ENCODE measurements at regions not wholly inside any gene's neighbourhood (a gene's known extent, or its start where the extent isn't known, plus 50 kb on each side); places are given as distances from the start of the nearest gene placed in this dataset.
"Not testable (repeated sequence)": the region's sequence is repeated elsewhere in the genome, so short reads cannot be mapped to it uniquely, and the experiment has no call there.

DNA sequence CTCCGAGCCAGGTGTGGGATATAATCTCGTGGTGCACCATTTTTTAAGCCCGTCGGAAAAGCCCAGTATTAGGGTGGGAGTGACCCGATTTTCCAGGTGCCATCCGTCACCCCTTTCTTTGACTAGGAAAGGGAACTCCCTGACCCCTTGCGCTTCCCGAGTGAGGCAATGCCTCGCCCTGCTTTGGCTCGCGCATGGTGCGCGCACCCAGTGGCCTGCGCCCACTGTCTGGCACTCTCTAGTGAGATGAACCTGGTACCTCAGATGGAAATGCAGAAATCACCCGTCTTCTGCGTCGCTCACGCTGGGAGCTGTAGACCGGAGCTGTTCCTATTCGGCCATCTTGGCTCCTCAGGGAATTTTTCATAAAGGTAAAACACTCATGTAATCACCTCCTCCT is 63.9 kb downstream of the RWDD3 start:
- DNase-seq = not testable (repeated sequence)

DNA sequence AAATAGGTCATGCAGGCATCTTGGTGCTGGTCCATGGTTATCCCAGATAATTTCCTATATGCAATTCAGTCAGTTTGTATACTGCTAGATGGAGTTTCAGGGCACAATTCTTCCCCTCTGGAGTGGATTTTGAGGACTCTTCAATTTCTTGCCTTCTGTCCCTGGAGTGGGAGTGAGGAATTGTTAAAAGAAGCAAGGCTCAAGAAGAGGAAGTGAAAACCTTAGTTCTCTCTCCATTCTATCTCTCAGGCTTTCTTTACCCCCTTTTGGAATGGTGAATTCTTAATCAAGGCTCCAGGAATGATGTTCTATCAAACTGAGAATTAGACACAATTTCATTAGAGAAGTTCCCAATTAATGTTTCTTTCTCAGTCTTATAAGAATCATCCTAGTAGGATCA is 67.1 kb downstream of the RWDD3 start:
- no peak for DNase-seq

DNA sequence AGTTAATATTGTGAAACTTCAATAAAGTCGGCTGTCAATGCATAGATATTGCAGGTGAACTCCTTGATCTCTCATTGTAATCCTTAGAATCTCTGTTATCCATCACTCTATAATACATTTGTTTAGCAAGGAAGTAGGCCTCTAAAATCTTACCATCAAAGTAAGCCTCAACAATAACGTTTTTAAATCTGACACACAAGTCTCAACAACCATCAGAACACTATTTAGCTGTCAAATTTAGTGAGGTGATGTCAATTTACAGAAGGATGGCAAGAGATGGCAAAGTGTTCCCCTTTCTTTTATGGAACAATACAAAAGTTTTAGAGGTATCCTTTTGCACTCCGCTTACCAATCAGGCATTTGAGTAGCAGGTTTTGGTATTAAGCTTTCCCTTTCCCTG is 67.6 kb downstream of the RWDD3 start:
- DNase-seq = no peak

DNA sequence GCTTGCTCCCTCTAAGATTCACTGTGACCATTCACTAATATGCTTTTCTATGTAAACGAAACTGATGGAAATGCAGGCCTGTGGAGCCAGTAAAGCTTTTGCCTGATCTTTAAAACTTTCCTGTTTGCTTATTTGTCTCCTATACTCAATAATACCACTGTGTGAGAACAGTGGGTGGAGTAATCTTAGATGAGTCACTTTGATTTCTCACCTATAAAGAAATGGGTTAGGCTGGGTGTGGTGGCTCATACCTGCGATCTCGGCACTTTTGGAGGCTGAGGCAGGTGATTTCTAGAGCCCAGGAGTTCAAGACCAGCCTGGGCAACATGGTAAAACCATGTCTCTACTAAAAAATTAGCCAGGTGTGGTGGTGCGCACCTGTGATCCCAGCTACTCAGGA is 70.8 kb downstream of the RWDD3 start:
- DNase-seq = no peak

- DNase-seq = no peak
Observed at GRCh38 chr1:95308276-95309030, 74.4 kb downstream of the RWDD3 start.

DNA sequence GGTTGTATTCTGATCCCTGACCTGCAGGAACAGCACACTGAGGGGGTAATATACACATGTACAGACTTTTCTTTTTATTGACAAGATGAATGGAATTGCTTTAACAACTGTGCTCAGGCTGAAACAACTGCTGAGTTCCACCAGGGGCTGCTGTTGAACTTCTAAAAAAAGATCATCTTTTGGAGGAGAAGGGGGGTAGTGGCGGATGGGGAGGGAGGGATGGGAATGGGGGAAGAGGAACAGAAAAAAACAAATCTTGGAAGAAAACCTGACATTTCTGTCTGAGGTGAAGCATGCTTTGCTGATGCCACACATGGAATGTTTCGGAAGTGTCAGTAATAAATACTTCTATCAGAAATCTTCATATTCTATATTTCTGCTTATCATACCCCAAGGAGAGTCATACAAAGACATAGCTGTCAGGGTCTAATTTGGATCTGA is 75.0 kb downstream of the RWDD3 start:
- DNase-seq = no peak

DNA sequence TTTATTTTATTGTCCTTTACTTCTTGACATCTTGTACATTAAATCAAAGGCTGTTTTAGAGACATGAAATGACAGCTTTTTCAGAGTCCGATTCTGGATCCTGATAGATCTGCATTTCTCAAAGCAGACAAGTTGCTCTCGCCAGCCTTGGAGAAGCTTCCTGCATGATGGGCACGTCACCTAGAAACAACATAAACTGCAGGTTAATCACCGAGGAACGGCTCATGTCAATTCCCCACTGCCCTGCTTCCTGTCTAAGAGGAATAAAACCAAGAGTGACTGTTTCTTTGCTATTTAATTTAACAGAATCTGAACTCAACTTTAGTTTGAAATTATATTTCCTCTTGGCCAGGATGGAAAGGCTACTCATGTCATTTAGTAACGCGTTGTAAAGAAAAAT is 77.0 kb downstream of the RWDD3 start:
- no peak for DNase-seq

- no peak for DNase-seq
Observed at GRCh38 chr1:95311762-95312161, 77.8 kb downstream of the RWDD3 start.

GRCh38 chr1:95312181-95312580 is 78.2 kb downstream of the RWDD3 start:
- no peak for DNase-seq

- no peak for DNase-seq
Observed at GRCh38 chr1:95313527-95313926, 79.5 kb downstream of the RWDD3 start.

- no peak for DNase-seq
Observed at GRCh38 chr1:95321531-95321930, 87.5 kb downstream of the RWDD3 start.

DNA sequence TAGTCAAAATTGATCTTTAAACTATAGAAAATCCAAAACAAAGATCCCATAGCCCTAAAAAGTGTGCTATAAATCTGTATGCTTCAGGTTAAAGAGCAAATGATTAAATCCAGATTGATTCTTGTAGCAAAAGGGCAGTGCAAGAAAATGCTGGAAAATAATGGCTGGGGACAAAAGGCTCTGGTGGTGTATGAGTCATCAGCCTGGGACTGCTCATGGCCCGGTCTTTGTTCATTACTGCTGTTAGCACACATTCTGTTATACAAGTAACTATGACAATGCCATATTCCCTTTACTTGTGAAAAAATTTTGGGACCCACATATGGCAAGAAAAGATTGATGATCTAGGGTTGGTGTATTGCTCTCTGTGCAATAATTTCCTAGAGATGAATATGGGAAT is 89.1 kb downstream of the RWDD3 start:
- no peak for DNase-seq

DNA sequence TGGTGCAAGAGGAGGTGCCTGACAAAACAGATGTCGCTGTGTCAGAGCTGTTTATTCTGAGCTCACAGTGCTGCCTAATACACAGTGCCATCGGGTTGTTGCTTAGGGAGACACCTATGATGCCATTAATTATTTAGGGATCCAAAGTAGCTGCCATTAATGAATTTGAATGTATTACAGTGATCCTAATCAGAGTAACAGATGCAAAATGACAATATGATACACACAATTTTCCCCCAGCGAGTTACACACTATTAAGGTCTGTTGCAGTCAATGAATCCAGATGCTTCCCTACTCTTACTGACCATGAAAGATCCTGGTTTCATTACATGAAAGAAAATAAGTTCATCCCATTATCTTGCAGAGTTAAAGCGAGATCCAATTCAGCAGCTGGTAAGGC is 91.3 kb downstream of the RWDD3 start:
- DNase-seq = no peak

DNA sequence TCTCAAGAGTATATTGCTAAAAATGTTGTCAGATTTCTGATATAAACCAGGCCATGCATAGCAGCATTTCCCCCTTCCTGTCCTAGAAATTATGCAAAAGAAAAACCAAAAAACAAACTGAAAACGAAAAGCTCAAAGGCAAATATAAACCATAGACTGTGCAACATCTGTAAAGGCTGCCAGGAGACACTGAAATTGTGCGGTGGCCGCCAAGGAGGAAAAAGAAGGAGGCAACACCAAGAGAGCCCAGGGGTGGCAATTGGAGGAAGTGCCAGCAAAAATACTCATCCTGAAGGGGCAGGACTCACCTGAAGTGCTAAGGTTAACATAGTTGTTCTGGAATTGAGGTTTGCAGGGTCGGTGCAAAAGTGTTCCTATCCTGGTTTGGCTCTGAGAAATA is 92.0 kb downstream of the RWDD3 start:
- DNase-seq = no peak

- no peak for DNase-seq
Observed at GRCh38 chr1:95332754-95333153, 98.7 kb downstream of the RWDD3 start.

- no peak for DNase-seq
Observed at GRCh38 chr1:95339377-95339776, 105.4 kb downstream of the RWDD3 start.

- no peak for DNase-seq
Observed at GRCh38 chr1:95340061-95340460, 106.1 kb downstream of the RWDD3 start.

DNA sequence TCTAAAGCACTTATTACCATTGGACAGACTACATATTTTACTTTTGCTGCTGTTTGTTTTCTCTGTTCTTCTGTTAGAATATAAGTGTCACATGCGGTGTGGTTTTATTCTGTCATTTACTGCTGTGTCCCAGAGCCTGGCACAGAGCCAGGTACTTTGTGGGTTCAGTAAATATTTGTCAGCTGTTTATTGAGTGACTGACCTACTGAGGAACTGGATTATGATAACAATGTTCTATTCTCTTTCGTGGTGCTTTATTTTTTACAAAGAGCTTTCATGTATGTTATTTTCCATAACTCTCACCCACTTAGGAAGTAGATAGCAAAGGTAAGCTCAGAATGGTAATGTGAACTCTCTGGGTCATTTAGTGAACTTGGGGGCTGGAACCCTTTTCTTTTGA is 118.8 kb downstream of the RWDD3 start:
- DNase-seq = no peak

DNA sequence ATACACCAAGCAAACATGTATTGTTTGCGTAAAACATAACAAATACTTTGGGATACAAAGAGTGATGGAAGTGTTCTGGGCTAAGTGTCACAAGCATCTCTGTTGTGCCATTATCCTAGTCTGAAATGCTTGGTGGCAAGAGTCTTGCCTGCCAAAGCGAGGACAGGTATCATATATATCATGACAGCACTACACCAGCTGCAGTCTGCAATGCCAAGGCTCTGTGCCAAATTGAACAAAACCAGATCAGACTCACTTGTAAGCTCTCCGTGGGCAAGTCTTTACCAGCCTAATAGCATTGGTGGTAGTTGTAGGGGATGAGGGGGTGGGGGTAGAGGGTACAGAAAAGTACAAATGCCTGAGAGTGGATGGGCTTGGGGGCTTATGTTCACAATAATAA is 119.2 kb downstream of the RWDD3 start:
- DNase-seq = no peak

DNA sequence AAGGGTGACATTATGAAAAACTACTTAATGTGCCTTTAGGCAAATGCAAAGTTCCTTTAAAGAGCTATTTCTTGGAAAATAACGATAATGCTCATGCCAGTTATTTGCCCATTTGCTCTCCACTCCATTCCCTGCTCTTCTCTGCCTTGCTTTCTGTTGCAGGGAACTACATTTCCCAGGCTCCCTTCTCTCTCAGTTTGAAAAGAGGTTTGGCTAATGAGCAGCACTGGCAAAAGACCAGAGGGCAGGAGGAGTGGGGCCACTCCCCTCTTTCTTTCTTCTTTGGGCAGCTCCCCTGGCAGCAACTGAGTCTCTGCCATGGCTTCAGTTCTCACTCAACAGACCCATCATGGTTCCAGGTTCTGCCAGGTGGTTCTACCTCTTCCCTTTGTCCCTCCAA is 130.5 kb downstream of the RWDD3 start:
- no peak for DNase-seq

GRCh38 chr1:95366498-95366897 is 132.5 kb downstream of the RWDD3 start:
- DNase-seq = no peak

GRCh38 chr1:95368178-95368577 is 134.2 kb downstream of the RWDD3 start:
- DNase-seq = no peak

DNA sequence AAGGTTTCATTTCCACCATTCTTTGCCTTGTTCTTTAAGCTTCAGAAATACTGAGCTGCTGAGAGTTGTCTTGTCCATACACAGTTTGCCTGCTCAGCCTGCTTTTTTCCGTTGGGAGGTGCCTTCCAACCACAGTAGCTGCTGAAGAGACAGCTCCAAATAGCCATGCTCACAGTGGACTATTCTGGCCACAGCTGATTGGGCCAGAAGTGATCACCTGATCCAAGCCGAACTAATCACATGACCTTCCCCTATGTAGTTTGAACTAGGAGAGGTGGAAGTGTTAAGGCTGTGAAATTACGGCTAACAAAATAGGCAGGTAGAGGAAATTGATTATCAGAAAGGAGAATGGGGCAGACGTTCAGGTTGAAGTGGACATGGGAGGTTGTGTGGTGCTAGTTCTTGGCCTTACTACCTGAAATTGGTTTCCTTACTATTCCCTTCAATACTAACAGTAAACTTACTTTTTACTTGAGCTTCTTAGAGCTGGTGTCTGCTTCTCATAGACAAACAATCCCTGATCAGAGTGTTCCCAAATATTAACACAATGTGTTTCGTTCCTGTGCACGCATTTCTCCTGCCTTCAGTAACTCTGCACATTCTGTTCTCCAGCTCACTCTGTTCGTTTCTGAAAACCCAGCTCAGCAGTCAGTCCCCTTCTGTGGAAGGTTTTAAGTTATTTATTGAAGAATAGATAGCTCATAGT is 136.1 kb downstream of the RWDD3 start:
- DNase-seq = no peak

- DNase-seq = no peak
Observed at GRCh38 chr1:95370691-95371562, 136.9 kb downstream of the RWDD3 start.

Measured in CD4-positive, alpha-beta T cell treated with Interleukin-6 for 4 hours (primary cell).